GM19043 (cell line): ENCODE measurements at regions not wholly inside any gene's neighbourhood (a gene's known extent, or its start where the extent isn't known, plus 50 kb on each side); places are given as distances from the start of the nearest gene placed in this dataset.

Experiments used
- ATAC-seq: cut with Tn5 transposase; IDR thresholded peaks from one replicate; pipeline ENCODE4 v1.9.1; 2021; ENCODE audit warnings: low read depth; ENCODE audit not compliant: unreplicated experiment

- ATAC-seq: no peak
These were observed 146.3 kb upstream of the XYLT1 start for GRCh38 chr16:17617021-17617552.

GRCh38 chr16:17612336-17612735, 141.6 kb upstream of the XYLT1 start:
- ATAC-seq: no peak

DNA sequence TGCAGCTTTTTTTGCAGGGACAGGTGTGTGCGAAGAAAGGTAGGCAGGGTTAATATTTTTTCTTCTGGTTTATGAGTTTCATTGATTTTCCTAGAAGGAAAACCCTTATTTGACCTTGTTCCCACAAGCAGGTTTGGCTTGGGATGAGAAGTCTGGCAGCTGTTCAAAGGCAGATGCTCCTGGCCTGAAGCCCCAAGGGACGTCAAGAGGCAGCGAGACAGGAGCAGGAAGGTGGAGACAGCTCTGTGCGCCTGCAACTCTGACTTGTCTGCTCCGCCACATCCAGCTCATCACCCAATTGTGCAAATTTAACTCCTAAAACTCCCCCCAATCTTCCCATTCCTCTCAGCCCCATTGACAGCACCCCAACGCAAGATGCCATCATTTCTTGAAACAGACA, 136.8 kb upstream of the XYLT1 start:
- no peak for ATAC-seq

- ATAC-seq: no peak
These were observed 136.3 kb upstream of the XYLT1 start for GRCh38 chr16:17607075-17607509.

- no peak for ATAC-seq
These were observed 135.7 kb upstream of the XYLT1 start for GRCh38 chr16:17606460-17606859.

DNA sequence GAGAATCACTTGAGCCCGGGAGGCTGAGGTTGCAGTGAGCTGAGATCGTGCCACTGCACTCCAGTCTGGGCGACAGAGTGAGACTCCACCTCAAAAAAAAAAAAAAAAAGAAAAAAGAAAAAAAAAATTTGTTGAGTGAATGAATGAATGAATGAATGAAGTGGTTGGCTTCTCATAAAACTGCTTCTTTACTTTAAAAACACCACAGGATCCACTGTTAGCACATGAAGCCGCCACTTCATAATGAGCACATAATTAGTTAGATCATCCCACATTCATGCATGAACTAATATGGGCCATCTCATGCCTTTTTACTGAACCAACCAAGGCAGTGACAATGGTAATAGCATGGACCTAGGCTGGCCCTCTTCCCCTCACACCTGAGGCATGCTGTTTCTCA, 135.0 kb upstream of the XYLT1 start:
- ATAC-seq: no peak

DNA sequence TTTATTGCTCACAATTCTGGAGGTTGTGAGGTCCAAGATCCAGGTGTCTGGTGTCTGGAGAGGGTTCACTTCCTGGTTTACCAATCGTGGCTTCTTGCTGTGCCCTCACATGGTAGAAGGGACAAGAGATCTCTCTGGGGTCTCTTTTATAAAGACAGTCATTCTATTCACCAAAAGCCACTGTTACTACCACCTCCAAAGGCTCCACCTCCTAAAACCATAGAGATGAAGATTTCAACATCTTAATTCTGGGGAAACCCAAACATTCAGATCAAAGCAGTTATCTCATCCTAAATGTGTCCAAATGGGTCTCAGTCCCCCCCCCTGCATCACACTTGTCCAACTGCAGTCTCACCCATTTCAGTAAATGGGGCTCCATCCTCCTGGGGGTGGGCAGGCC, 132.9 kb upstream of the XYLT1 start:
- no peak for ATAC-seq

- no peak for ATAC-seq
These were observed 131.9 kb upstream of the XYLT1 start for GRCh38 chr16:17602678-17603077.

GRCh38 chr16:17598968-17599367, 128.2 kb upstream of the XYLT1 start:
- no peak for ATAC-seq

DNA sequence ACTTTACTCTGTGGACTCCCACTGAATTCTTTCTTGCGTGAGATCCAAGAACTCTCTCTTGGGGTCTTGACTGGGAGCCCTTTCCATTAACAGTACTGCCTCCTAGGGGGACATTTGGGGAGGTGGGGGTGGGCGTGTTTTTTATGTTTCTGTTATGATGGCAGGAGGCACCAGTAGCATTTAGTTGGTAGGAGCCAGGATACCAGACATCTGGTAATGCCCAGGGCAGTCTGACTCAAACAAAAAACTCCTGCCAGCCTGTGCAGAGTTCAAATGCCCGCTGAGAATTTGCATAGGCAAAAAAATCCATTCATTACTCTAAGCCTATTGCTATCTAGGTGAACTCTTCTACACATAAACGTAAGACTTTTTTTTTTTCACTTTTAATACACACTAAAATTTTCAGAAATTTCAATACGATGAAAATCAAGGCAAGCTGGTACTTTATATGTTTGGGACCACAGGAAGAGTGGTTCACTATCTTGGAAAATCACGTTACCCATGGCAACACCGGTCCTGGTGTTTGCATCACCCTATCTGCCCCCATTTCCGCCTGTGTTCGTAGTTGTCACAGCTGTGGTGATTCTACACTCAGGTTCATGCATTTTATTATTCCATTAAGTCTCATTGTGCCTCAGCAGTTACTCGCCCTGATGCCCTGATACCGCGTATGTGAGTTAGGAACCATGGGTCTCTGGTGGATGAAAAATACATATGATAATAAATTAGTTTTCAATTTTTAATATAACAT, 121.1 kb upstream of the XYLT1 start:
- no peak for ATAC-seq

- ATAC-seq: no peak
These were observed 120.2 kb upstream of the XYLT1 start for GRCh38 chr16:17590711-17591654.

GRCh38 chr16:17589898-17590297, 119.1 kb upstream of the XYLT1 start:
- ATAC-seq: no peak

DNA sequence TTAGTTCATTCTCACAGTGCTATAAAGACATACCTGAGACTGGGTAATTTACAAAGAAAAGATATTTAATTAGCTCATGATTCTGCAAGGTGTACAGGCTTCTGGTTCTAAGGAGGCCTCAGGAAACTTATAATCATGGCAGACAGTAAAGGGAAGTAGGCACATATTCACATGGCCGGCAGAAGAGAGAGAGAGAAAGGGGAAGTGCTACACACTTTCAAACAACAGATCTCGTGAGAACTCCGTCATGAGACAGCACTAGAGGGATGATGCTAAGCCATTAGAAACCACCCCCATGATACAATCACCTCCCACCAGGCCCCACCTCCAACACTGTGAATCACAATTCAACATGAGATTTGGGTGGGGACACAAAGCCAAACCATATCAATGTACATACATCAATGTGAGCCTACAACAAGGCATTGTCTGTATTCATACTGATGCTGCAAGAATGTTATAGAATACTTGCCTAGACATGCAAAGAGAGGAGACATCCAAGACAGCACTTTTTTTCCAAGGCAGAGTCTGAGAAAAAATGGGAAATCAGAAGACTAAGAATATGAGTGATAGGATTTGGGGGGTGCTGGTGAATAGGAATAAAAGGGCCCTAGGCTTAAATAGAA, 114.8 kb upstream of the XYLT1 start:
- ATAC-seq: no peak

GRCh38 chr16:17578981-17579874, 108.5 kb upstream of the XYLT1 start:
- ATAC-seq: no peak

DNA sequence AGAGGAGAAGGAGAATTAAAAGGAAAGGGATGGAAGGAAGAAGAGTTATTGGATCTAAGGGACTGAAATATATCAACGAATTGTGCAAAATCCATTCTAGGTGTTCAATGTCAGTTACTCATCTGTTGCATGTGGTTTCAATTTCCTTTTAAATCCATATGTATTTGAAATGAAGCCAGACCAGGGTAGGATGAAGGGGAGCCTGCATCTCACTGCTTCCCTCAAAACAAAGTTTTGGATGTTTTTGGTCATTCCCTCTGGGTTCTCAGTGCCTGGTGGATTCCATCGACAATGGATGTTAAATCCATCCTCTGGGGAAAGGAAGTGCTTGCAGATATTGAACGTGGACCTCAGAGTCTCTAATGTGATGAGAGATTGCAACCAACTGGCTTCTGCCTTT, 103.5 kb upstream of the XYLT1 start:
- no peak for ATAC-seq

- ATAC-seq: no peak
These were observed 101.4 kb upstream of the XYLT1 start for GRCh38 chr16:17572145-17572544.

GRCh38 chr16:17571499-17572093, 100.8 kb upstream of the XYLT1 start:
- no peak for ATAC-seq

DNA sequence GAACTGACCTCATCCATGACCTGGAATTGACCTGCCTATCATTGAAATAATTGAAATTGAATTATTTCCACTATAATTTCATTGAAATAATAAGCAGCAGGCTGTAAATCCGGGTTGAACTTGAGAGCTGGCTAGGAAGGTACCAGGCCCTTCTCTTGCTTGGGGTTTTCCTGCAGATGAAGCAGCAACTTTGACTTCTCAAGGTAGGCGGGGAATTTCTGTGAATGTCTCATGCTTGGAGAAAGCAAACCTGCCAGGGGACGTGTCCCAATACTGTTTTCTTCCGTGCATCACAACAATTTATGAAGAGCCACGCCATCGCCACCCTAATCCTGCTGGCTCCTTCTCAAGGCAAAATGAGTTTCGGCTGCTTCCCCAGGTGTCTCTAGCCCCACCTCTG, 97.5 kb upstream of the XYLT1 start:
- no peak for ATAC-seq

DNA sequence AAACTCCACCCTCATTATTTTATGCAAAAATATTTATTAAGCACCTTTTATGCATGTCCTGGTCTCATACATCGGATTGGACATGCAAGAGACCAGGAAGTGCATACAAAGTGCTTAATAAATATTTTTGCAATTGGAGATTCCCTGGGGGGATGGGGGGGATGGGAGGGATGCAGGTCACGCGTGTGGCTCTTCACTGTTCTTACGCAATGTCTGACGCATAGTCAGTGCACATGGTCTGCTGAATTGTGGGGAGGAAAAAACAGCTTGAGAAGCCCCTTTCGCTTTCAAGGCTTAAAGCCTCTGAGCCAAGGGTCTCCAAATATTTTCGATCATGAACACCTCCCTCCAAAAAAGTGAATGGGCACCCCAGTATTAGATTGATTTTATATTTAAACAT, 96.7 kb upstream of the XYLT1 start:
- ATAC-seq: no peak
